Heart right ventricle (tissue), 16 donors: ENCODE measurements at regions not wholly inside any gene's neighbourhood (a gene's known extent, or its start where the extent isn't known, plus 50 kb on each side); places are given as distances from the start of the nearest gene placed in this dataset.
A peak's percentile ranks its signal among the peaks of the same experiment; 100 is the strongest.
"Not testable (repeated sequence)": the region's sequence is repeated elsewhere in the genome, so short reads cannot be mapped to it uniquely, and the experiment has no call there.

Experiments used
- ATAC-seq, 8 donors: fragments of 200-7000 bp; cut with Tn5 transposase; one replicate each; pipeline ENCODE4 v1.9.1; 2020; ENCODE audit warnings: mild to moderate bottlenecking in 8 of 8, moderate library complexity in 8 of 8, moderate number of reproducible peaks in 1 of 8
- DNase-seq, 2 donors: peaks; one replicate each; pipeline ENCODE4 v3.0.0-alpha.2; 2020
- H3K27ac ChIP-seq, 10 donors: fragments of 200-600 bp; sonication (generic) in 2 of 10; one replicate each; pipeline versions ENCODE4 v1.5.0 to v1.8.0; 2020 to 2022; ENCODE audit warnings: mild to moderate bottlenecking in 3 of 10
- H3K27me3 ChIP-seq, 7 donors: fragments of 200-600 bp; one replicate each; pipeline ENCODE4 v1.8.0; 2021 to 2022; ENCODE audit warnings: mild to moderate bottlenecking in 2 of 7
- H3K36me3 ChIP-seq, 9 donors: fragments of 200-600 bp; sonication (generic) in 1 of 9; one replicate each; pipeline versions ENCODE4 v1.5.0 to v1.8.0; 2020 to 2022; ENCODE audit warnings: mild to moderate bottlenecking in 2 of 9
- H3K4me1 ChIP-seq, 9 donors: fragments of 200-600 bp; sonication (generic) in 1 of 9; one replicate each; pipeline versions ENCODE4 v1.5.0 to v1.8.0; 2020 to 2022; ENCODE audit warnings: mild to moderate bottlenecking in 4 of 9
- H3K4me3 ChIP-seq, 10 donors: fragments of 200-600 bp; sonication (generic) in 2 of 10; one replicate each; pipeline versions ENCODE4 v1.5.0 to v1.8.0; 2020 to 2022; ENCODE audit warnings: mild to moderate bottlenecking in 7 of 10, moderate library complexity in 2 of 10
- H3K9me3 ChIP-seq, 11 donors: fragments of 200-600 bp in 10 of 11; sonication (generic) in 2 of 11; one replicate each; pipeline versions ENCODE4 v1.5.0 to v1.8.0; 2013 to 2022; ENCODE audit warnings: mild to moderate bottlenecking in 2 of 11, control low read depth in 1 of 11, moderate library complexity in 1 of 11
- CTCF ChIP-seq, 9 donors: fragments of 200-600 bp; sonication (generic) in 2 of 9; IDR thresholded peaks; one replicate each; pipeline versions ENCODE4 v1.5.0 to v1.8.0; 2021 to 2022; ENCODE audit warnings: antibody characterized with exemption in 9 of 9, mild to moderate bottlenecking in 5 of 9, moderate library complexity in 1 of 9
- WGBS, 2 donors: extraction: QIAGEN DNeasy Blood & Tissue Kit; methylation state at CpG; one replicate each; pipeline ENCODE4 v1.1.7; 2013; ENCODE audit warnings: inconsistent platforms in 1 of 2; 5-methylcytosine and 5-hydroxymethylcytosine counted together
- intact Hi-C, 10 donors: fragments of 100-400 bp; cut with DNase I; formaldehyde crosslinking; loops; one replicate each; pipeline versions ENCODE4 v1.11.1 to v1.14.2; 2022
- donor health status: Arrhythmogenic right ventricular cardiomyopathy.
- donor health status: ischemic (EF 13 %, LVEDD 7.1; RV severe dilation, severe dysfunction).
- donor health status: healthy with polysubstance abuse.
- donor health status: DM: no; HTN: yes; CAD: no.
- donor health status: DM: no; HTN: no; CAD: no.
- donor health status: ischemic (EF 25% LVEDD 6.9; RV normal size, moderate dysfunction).
- donor health status: ischemic (EF 25% LVEDD 5.7; RV mildly dilated, moderate dysfunction).
- donor health status: healthy.
- donor health status: DM: yes; HTN: yes; CAD: no.
- donor health status: Ischemic cardiomyopathy.
- donor health status: ischemic (EF 35%, LVEDD 5.7; RV mildly dilated, moderate dysfunction).
- donor health status: nonischemic (EF 11% LVEDD 7.7; RV severe dilation, severe dysfunction).
- donor health status: DM: yes; HTN: yes; CAD: no.
- donor health status: PGD.
- donor health status: ischemic (EF 29% LVEDD 5.4; RV normal size, mild dysfunction).
- donor health status: nonischemic (EF 23%, LVEDD 6.1; RV moderate dilation, normal function).

- Histone ChIP-seq H3K27me3 (no peaks in the 10 kb centered on the region), H3K27ac (no peak overlapping the region), H3K4me3 (no peak overlapping the region), H3K9me3 (peaks cover 0 to 21% (median 0%) of the 10 kb centered on the region in 11 donors), H3K36me3 (no peaks in the 10 kb centered on the region), H3K4me1 (no peaks in the 10 kb centered on the region)
- ATAC-seq, result no peak
- TF ChIP-seq CTCF (IDR thresholded peaks at IDR 0.05), result peak in 8 of 9 donors; percentile 23 to 65 (median 50)
- intact Hi-C loops, result loop anchor here in 4 of 10 donors (5.0 to 10.0 kb wide), 3 partner anchors 285 to 425 kb away; no protein-coding TSS in a partner anchor
- no peak for DNase-seq
- WGBS, 2 donors, result 55 to 60% methylated on average over 5 of the region's 5 CpGs
Observed at GRCh38 chr7:93799750-93800357, 90.7 kb downstream of the TFPI2 start.

DNA sequence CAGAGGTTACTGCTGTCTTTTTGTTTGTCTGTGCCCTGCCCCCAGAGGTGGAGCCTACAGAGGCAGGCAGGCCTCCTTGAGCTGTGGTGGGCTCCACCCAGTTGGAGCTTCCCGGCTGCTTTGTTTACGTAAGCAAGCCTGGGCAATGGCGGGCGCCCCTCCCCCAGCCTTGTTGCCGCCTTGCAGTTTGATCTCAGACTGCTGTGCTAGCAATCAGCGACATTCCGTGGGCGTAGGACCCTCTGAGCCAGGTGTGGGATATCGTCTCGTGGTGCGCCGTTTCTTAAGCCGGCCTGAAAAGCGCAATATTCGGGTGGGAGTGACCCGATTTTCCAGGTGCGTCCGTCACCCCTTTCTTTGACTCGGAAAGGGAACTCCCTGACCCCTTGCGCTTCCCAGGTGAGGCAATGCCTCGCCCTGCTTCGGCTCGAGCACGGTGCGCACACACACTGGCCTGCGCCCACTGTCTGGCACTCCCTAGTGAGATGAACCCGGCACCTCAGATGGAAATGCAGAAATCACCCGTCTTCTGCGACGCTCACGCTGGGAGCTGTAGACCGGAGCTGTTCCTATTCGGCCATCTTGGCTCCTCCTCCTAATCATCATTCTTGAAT lies 97.4 kb downstream of the TFPI2 start:
- DNase-seq, H3K4me1 ChIP-seq, H3K4me3 ChIP-seq, intact Hi-C loops, H3K9me3 ChIP-seq, H3K27me3 ChIP-seq, H3K27ac ChIP-seq, H3K36me3 ChIP-seq, ATAC-seq: not testable (repeated sequence)
- WGBS, 2 donors, result 89% methylated on average over 28 of the region's 33 CpGs; no CpG with 5 or more reads in 1 of the 2 donors

- 58 to 62% methylated on average over 3 of the region's 3 CpGs for WGBS, 2 donors
- no peaks in the 10 kb centered on the region for H3K4me1 ChIP-seq
- ATAC-seq (peak in 1 of 8 donors; percentile 62), DNase-seq (no peak)
- H3K9me3 ChIP-seq, result no peaks in the 10 kb centered on the region
- peak overlapping the region in 1 of 10 donors; percentile 21 for H3K27ac ChIP-seq
- no peaks in the 10 kb centered on the region for H3K36me3 ChIP-seq
- no peak overlapping the region for H3K4me3 ChIP-seq
- no peak for TF ChIP-seq CTCF (IDR thresholded peaks at IDR 0.05)
- H3K27me3 ChIP-seq, result no peaks in the 10 kb centered on the region
- intact Hi-C loops, result no loop called here
Observed at GRCh38 chr7:93779115-93779514, 111.4 kb downstream of the TFPI2 start.

DNA sequence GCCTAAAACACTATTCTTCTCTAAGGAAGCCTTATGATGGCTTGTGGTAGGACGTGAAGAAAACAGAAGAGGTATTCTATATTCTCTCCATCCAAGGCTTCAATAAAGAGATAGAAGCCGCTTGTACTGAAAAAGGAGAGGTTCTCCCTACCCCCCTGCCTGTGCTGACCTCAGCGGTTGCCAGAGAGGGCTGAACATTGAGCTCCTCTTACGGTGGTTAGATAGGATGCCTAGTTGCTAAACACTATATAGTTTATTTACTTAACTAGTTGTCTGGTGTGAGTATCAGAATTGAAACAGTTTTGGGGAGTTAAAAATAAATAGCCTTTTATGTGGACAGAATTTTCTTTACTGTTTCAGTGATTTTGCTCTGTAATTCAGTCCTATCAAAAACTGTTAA lies 112.2 kb downstream of the TFPI2 start:
- Histone ChIP-seq H3K27me3 (no peaks in the 10 kb centered on the region), H3K9me3 (no peaks in the 10 kb centered on the region), H3K36me3 (no peaks in the 10 kb centered on the region), H3K4me3 (no peak overlapping the region), H3K4me1 (no peaks in the 10 kb centered on the region), H3K27ac (no peak overlapping the region)
- TF ChIP-seq CTCF (IDR thresholded peaks at IDR 0.05), result no peak
- intact Hi-C loops, result no loop called here
- ATAC-seq (no peak), DNase-seq (no peak)
- WGBS, 2 donors, result 86 to 88% methylated on average over 4 of the region's 4 CpGs

GRCh38 chr7:93773446-93773845 lies 117.1 kb downstream of the TFPI2 start:
- no peaks in the 10 kb centered on the region for H3K27me3 ChIP-seq
- no peaks in the 10 kb centered on the region for H3K36me3 ChIP-seq
- no peak for TF ChIP-seq CTCF (IDR thresholded peaks at IDR 0.05)
- intact Hi-C loops, result no loop called here
- no peaks in the 10 kb centered on the region for H3K4me1 ChIP-seq
- no peak overlapping the region for H3K27ac ChIP-seq
- ATAC-seq, result no peak
- H3K4me3 ChIP-seq, result no peak overlapping the region
- no peak for DNase-seq
- WGBS, 2 donors, result 35 to 51% methylated on average over 1 of the region's 1 CpG
- H3K9me3 ChIP-seq, result peaks cover 0 to 7% (median 0%) of the 10 kb centered on the region in 11 donors
